Choroid plexus epithelial cell (primary cell): ENCODE measurements at regions not wholly inside any gene's neighbourhood (a gene's known extent, or its start where the extent isn't known, plus 50 kb on each side); places are given as distances from the start of the nearest gene placed in this dataset.
"Not testable (repeated sequence)": the region's sequence is repeated elsewhere in the genome, so short reads cannot be mapped to it uniquely, and the experiment has no call there.

Source experiments
- DNase-seq: peaks from one replicate; pipeline ENCODE4 v3.0.0-alpha.2; 2010; ENCODE audit warnings: low read depth
- H3K4me3 ChIP-seq: 2 replicates; pipeline ENCODE4 v1.5.1; 2011; ENCODE audit warnings: low read depth, mild to moderate bottlenecking, control low read depth, low read length, moderate library complexity
- CTCF ChIP-seq: conservative IDR thresholded peaks from 2 replicates; pipeline ENCODE4 v1.5.1; 2011; ENCODE audit warnings: low read depth, mild to moderate bottlenecking, control low read depth, inconsistent platforms, low read length, moderate library complexity

- DNase-seq: peak; percentile 12
- no peak overlapping the region for H3K4me3 ChIP-seq
- no peak for TF ChIP-seq CTCF
Observed at GRCh38 chr21:34280389-34280795, 83.4 kb upstream of the KCNE2 start.

- no peak for TF ChIP-seq CTCF
- no peak for DNase-seq
- no peak overlapping the region for H3K4me3 ChIP-seq
Observed at GRCh38 chr21:34280959-34281358, 82.8 kb upstream of the KCNE2 start.

- no peak for TF ChIP-seq CTCF
- no peak overlapping the region for H3K4me3 ChIP-seq
- DNase-seq: no peak
Observed at GRCh38 chr21:34282223-34282622, 81.6 kb upstream of the KCNE2 start.

GRCh38 chr21:34284666-34285065, 79.1 kb upstream of the KCNE2 start:
- H3K4me3 ChIP-seq: no peak overlapping the region
- no peak for DNase-seq

GRCh38 chr21:34288042-34288441, 75.8 kb upstream of the KCNE2 start:
- H3K4me3 ChIP-seq, DNase-seq: not testable (repeated sequence)

More at GRCh38 chr21:34284666-34285065, 79.1 kb upstream of the KCNE2 start:
- no peak for TF ChIP-seq CTCF

- no peak for DNase-seq
- TF ChIP-seq CTCF: no peak
- no peak overlapping the region for H3K4me3 ChIP-seq
Observed at GRCh38 chr21:34289856-34290255, 74.0 kb upstream of the KCNE2 start.

- TF ChIP-seq CTCF: no peak
- no peak for DNase-seq
- H3K4me3 ChIP-seq: no peak overlapping the region
Observed at GRCh38 chr21:34296878-34297277, 66.9 kb upstream of the KCNE2 start.
